Tibial nerve (tissue), 4 donors: ENCODE measurements at regions not wholly inside any gene's neighbourhood (a gene's known extent, or its start where the extent isn't known, plus 50 kb on each side); places are given as distances from the start of the nearest gene placed in this dataset.

Experiments used
- CTCF ChIP-seq, 5 experiments: fragments of 200-600 bp in 3 of 5; fragments of 450-650 bp in 2 of 5; sonication (generic) in 3 of 5; IDR thresholded peaks; one replicate each; pipeline ENCODE4 v1.5.1; 2016 to 2019; ENCODE audit warnings: antibody characterized with exemption in 5 of 5, mild to moderate bottlenecking in 3 of 5, moderate library complexity in 2 of 5
- EP300 ChIP-seq, 2 donors: sonication (generic); formaldehyde crosslinking; IDR thresholded peaks; one replicate each; pipeline ENCODE4 v1.6.1; 2017; ENCODE audit warnings: antibody characterized with exemption in 2 of 2, mild to moderate bottlenecking in 1 of 2
- POLR2A ChIP-seq, 2 donors: fragments of 450-650 bp; IDR thresholded peaks; one replicate each; pipeline ENCODE4 v1.6.1; 2017; ENCODE audit warnings: antibody characterized with exemption in 2 of 2, mild to moderate bottlenecking in 2 of 2, moderate library complexity in 2 of 2

DNA sequence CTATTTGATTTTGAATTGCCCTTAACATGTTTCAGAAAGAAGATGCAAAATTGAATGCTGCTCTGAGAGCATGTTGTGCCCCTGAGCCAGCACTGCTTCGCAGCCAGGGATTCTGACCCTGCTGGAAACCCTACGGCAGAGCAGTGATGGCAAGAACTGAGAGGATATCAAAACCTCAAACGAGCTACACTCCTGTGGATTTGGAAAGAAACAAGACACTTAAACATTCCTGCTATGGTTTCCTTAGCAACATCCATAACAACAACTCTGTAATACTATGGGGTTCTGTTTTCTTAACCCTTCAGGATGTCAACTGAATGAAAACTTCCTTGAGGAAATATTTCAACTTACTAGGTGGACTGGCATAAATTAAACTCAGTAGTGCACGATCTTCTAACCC lies 649.1 kb downstream of the NYAP2 start:
- TF ChIP-seq CTCF (IDR thresholded peaks at IDR 0.05) (no peak), POLR2A (IDR thresholded peaks at IDR 0.05) (no peak), EP300 (IDR thresholded peaks at IDR 0.05) (no peak)
